Neural cell (in vitro differentiated cells): ENCODE measurements at regions not wholly inside any gene's neighbourhood (a gene's known extent, or its start where the extent isn't known, plus 50 kb on each side); places are given as distances from the start of the nearest gene placed in this dataset.

Source experiments
- H2AFZ ChIP-seq: fragments of 200-600, 300-800 bp; sonication (generic), shearing (Covaris generic); 2 replicates; pipeline ENCODE4 v1.6.0; 2014; ENCODE audit warnings: low read depth, mild to moderate bottlenecking, antibody characterized with exemption, low read length, moderate library complexity
- H3F3A ChIP-seq: fragments of 200-600 bp; shearing (Covaris generic); 2 replicates; pipeline ENCODE4 v1.6.1; 2016; ENCODE audit warnings: mild to moderate bottlenecking, moderate library complexity, mixed read lengths, antibody characterized with exemption, low read length; ENCODE audit not compliant: insufficient read depth, poor library complexity, severe bottlenecking
- H3K27ac ChIP-seq: fragments of 200-600, 300-800 bp; sonication (generic), shearing (Covaris generic); 2 replicates; pipeline ENCODE4 v1.5.1; 2014; ENCODE audit warnings: mild to moderate bottlenecking, low read length, moderate library complexity
- H3K27me3 ChIP-seq: fragments of 300-800, 200-600 bp; sonication (generic), shearing (Covaris generic); 2 replicates; pipeline ENCODE4 v1.6.0; 2014; ENCODE audit warnings: mild to moderate bottlenecking, low read depth, low read length, moderate library complexity; ENCODE audit not compliant: insufficient read depth
- H3K36me3 ChIP-seq: fragments of 300-800, 200-600 bp; sonication (generic), shearing (Covaris generic); 2 replicates; pipeline ENCODE4 v1.5.1; 2014; ENCODE audit warnings: mild to moderate bottlenecking, antibody characterized with exemption, low read length, moderate library complexity; ENCODE audit not compliant: insufficient read depth
- H3K4me2 ChIP-seq: fragments of 300-800, 200-600 bp; sonication (generic), shearing (Covaris generic); 2 replicates; pipeline ENCODE4 v1.6.0; 2014; ENCODE audit warnings: mild to moderate bottlenecking, low read length
- H3K4me3 ChIP-seq: fragments of 300-800, 200-600 bp; sonication (generic), shearing (Covaris generic); 2 replicates; pipeline ENCODE4 v1.5.1; 2014; ENCODE audit warnings: mild to moderate bottlenecking, low read length, moderate library complexity
- H3K79me2 ChIP-seq: fragments of 200-600 bp; shearing (Covaris generic); replicated peaks from 2 replicates; pipeline ENCODE4 v1.6.0; 2014; ENCODE audit warnings: mild to moderate bottlenecking, low read length, moderate library complexity; ENCODE audit not compliant: insufficient read depth
- H3K9ac ChIP-seq: fragments of 300-800, 200-600 bp; sonication (generic), shearing (Covaris generic); 2 replicates; pipeline ENCODE4 v1.6.1; 2016; ENCODE audit warnings: mild to moderate bottlenecking, low read length, mixed read lengths
- H3K9me2 ChIP-seq: fragments of 200-600 bp; shearing (Covaris generic); 2 replicates; pipeline ENCODE4 v1.6.1; 2016; ENCODE audit warnings: mild to moderate bottlenecking, low read length, mixed read lengths; ENCODE audit not compliant: insufficient read depth
- H3K9me3 ChIP-seq: fragments of 200-600, 300-800 bp; sonication (generic), shearing (Covaris generic); 2 replicates; pipeline ENCODE4 v1.6.1; 2016; ENCODE audit warnings: mild to moderate bottlenecking, mixed run types, low read length, moderate library complexity, mixed read lengths
- H4K20me1 ChIP-seq: fragments of 200-600 bp; shearing (Covaris generic); 2 replicates; pipeline ENCODE4 v1.6.1; 2016; ENCODE audit warnings: mild to moderate bottlenecking, mixed run types; ENCODE audit not compliant: insufficient read depth
- EP300 ChIP-seq: fragments of 450-650 bp; conservative IDR thresholded peaks from 2 replicates; pipeline ENCODE4 v1.6.1; 2014; ENCODE audit warnings: antibody characterized with exemption, mild to moderate bottlenecking, moderate library complexity; ENCODE audit not compliant: poor library complexity, severe bottlenecking
- EZH2 ChIP-seq: fragments of 200-600, 300-800 bp; shearing (Covaris generic), sonication (generic); IDR thresholded peaks from 2 replicates; pipeline ENCODE4 v1.6.1; 2014; ENCODE audit warnings: antibody characterized with exemption, low read length, borderline replicate concordance, mild to moderate bottlenecking; ENCODE audit not compliant: insufficient read depth, poor library complexity, severe bottlenecking
- MXI1 ChIP-seq: fragments of 450-650 bp; conservative IDR thresholded peaks from 2 replicates; pipeline ENCODE4 v1.6.1; 2014; ENCODE audit warnings: antibody characterized with exemption, mild to moderate bottlenecking; ENCODE audit not compliant: poor library complexity, severe bottlenecking
- POLR2AphosphoS5 ChIP-seq: IDR thresholded peaks from 2 replicates; pipeline ENCODE4 v1.6.1; 2012
- RAD21 ChIP-seq: fragments of 450-650 bp; conservative IDR thresholded peaks from 2 replicates; pipeline ENCODE4 v1.6.1; 2014; ENCODE audit warnings: antibody characterized with exemption, mild to moderate bottlenecking, moderate library complexity
- SMC3 ChIP-seq: fragments of 450-650 bp; conservative IDR thresholded peaks from 2 replicates; pipeline ENCODE4 v1.6.1; 2014; ENCODE audit warnings: antibody characterized with exemption, mild to moderate bottlenecking, moderate library complexity; ENCODE audit not compliant: poor library complexity
- TAF1 ChIP-seq: IDR thresholded peaks from 2 replicates; pipeline ENCODE4 v1.6.1; 2012; ENCODE audit warnings: low read depth
- TF ChIP-seq, protein P1 (sequence below): IDR thresholded peaks from 2 replicates; pipeline ENCODE4 v1.6.1; 2012; ENCODE audit warnings: borderline replicate concordance
- TF ChIP-seq, protein P2 (sequence below): fragments of 450-650 bp; IDR thresholded peaks from 2 replicates; pipeline ENCODE4 v1.5.1; 2014; ENCODE audit warnings: antibody characterized with exemption, mild to moderate bottlenecking, moderate library complexity; ENCODE audit not compliant: poor library complexity, severe bottlenecking

DNA sequence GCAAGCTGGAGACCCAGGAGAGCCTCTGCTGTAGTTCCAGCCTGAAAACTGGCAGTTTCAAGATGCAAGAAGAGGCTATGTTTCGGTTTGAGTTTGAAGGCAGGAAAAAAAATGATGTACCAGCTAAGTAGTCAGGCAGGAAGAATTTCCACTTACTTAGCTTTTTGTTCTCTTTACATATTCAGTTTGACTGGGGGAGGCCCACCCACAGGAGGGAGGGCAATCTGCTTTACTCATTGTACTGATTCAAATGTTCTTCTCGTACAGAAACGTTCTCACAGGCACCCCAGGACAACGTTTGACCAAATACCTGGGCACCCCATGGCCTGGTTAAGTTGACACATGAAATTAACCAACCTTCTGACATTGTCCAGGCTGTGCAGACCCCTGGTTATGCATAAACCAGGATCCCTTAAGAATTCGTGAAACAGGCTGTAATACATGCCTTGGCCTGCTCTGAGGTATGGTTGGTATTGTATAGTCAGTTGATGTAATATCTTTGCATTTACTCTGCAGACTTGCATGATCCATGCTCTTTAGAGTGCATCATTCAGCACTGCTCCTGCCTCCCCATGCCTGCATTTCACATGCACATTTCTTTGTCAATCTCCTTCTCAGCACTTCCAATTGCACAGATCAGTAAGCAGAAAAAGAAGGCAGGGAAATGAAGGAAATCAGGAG lies 687.1 kb downstream of the TAF11L14 start:
- H3K79me2 ChIP-seq, result no peaks in the 10 kb centered on the region
- H3K9me3 ChIP-seq, result no peaks in the 10 kb centered on the region
- H3K27ac ChIP-seq, result no peak overlapping the region

DNA sequence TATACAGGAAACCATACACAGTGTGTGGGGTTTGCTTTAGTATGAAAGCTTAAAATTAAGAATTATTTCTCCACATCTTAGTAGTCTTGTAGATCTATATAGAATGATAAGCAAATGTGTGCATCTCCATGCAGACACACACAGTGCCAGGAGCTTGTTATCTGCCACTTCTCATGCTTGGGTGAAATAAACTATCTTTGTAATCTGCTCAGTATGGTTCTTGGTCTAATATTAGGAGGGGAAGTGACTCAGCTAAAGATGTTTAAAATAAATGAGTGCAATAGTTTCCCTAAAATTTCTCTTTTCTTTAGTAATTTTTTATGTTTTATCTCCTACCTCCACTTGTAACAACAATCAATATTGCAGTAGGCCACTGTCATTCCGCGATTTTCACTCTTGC lies 689.6 kb downstream of the TAF11L14 start:
- H3F3A ChIP-seq, result no peaks in the 10 kb centered on the region
- H3K27ac ChIP-seq, result no peak overlapping the region
- H2AFZ ChIP-seq, result no peak overlapping the region
- no peak overlapping the region for H3K9ac ChIP-seq
- H3K79me2 ChIP-seq, result no peaks in the 10 kb centered on the region
- no peaks in the 10 kb centered on the region for H3K27me3 ChIP-seq
- no peaks in the 10 kb centered on the region for H3K36me3 ChIP-seq
- no peaks in the 10 kb centered on the region for H3K9me3 ChIP-seq
- no peaks in the 10 kb centered on the region for H4K20me1 ChIP-seq
- TF ChIP-seq POLR2AphosphoS5 (no peak), RAD21 (no peak), TAF1 (no peak), MXI1 (no peak), EZH2 (no peak), EP300 (no peak), SMC3 (no peak)
- TF ChIP-seq, protein P1, sequence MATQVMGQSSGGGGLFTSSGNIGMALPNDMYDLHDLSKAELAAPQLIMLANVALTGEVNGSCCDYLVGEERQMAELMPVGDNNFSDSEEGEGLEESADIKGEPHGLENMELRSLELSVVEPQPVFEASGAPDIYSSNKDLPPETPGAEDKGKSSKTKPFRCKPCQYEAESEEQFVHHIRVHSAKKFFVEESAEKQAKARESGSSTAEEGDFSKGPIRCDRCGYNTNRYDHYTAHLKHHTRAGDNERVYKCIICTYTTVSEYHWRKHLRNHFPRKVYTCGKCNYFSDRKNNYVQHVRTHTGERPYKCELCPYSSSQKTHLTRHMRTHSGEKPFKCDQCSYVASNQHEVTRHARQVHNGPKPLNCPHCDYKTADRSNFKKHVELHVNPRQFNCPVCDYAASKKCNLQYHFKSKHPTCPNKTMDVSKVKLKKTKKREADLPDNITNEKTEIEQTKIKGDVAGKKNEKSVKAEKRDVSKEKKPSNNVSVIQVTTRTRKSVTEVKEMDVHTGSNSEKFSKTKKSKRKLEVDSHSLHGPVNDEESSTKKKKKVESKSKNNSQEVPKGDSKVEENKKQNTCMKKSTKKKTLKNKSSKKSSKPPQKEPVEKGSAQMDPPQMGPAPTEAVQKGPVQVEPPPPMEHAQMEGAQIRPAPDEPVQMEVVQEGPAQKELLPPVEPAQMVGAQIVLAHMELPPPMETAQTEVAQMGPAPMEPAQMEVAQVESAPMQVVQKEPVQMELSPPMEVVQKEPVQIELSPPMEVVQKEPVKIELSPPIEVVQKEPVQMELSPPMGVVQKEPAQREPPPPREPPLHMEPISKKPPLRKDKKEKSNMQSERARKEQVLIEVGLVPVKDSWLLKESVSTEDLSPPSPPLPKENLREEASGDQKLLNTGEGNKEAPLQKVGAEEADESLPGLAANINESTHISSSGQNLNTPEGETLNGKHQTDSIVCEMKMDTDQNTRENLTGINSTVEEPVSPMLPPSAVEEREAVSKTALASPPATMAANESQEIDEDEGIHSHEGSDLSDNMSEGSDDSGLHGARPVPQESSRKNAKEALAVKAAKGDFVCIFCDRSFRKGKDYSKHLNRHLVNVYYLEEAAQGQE, result no peak
- TF ChIP-seq, protein P2, sequence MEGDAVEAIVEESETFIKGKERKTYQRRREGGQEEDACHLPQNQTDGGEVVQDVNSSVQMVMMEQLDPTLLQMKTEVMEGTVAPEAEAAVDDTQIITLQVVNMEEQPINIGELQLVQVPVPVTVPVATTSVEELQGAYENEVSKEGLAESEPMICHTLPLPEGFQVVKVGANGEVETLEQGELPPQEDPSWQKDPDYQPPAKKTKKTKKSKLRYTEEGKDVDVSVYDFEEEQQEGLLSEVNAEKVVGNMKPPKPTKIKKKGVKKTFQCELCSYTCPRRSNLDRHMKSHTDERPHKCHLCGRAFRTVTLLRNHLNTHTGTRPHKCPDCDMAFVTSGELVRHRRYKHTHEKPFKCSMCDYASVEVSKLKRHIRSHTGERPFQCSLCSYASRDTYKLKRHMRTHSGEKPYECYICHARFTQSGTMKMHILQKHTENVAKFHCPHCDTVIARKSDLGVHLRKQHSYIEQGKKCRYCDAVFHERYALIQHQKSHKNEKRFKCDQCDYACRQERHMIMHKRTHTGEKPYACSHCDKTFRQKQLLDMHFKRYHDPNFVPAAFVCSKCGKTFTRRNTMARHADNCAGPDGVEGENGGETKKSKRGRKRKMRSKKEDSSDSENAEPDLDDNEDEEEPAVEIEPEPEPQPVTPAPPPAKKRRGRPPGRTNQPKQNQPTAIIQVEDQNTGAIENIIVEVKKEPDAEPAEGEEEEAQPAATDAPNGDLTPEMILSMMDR, result no peak
- no peak overlapping the region for H3K4me3 ChIP-seq
- no peak overlapping the region for H3K4me2 ChIP-seq
- H3K9me2 ChIP-seq, result no peaks in the 10 kb centered on the region

More for the DNA sequence above, 687.1 kb downstream of the TAF11L14 start:
- Histone ChIP-seq H2AFZ (no peak overlapping the region), H3K9ac (no peak overlapping the region), H3K4me3 (no peak overlapping the region), H3K9me2 (no peaks in the 10 kb centered on the region), H3K36me3 (no peaks in the 10 kb centered on the region), H3F3A (no peaks in the 10 kb centered on the region), H4K20me1 (no peaks in the 10 kb centered on the region), H3K27me3 (no peaks in the 10 kb centered on the region), H3K4me2 (no peak overlapping the region)
- TF ChIP-seq, protein P1, result no peak
- no peak for TF ChIP-seq EP300
- TF ChIP-seq MXI1, result no peak
- TF ChIP-seq SMC3, result no peak
- no peak for TF ChIP-seq POLR2AphosphoS5
- no peak for TF ChIP-seq RAD21
- TF ChIP-seq EZH2, result no peak
- TF ChIP-seq, protein P2, result no peak
